Neural progenitor cell (in vitro differentiated cells): ENCODE measurements at regions not wholly inside any gene's neighbourhood (a gene's known extent, or its start where the extent isn't known, plus 50 kb on each side); places are given as distances from the start of the nearest gene placed in this dataset.

Experiments used
- EZH2 ChIP-seq: fragments of 200-600 bp; sonication (generic); IDR thresholded peaks from 2 replicates; pipeline ENCODE4 v1.6.1; 2017; ENCODE audit warnings: antibody characterized with exemption, mild to moderate bottlenecking, moderate library complexity
- EZH2phosphoT487 ChIP-seq: fragments of 200-600 bp; sonication (generic); IDR thresholded peaks from 2 replicates; pipeline ENCODE4 v1.6.1; 2017; ENCODE audit warnings: antibody characterized with exemption
- TF ChIP-seq, protein P1 (sequence below): fragments of 200-600 bp; sonication (generic); IDR thresholded peaks from 2 replicates; pipeline ENCODE4 v1.5.1; 2017; ENCODE audit warnings: antibody characterized with exemption, mild to moderate bottlenecking

DNA sequence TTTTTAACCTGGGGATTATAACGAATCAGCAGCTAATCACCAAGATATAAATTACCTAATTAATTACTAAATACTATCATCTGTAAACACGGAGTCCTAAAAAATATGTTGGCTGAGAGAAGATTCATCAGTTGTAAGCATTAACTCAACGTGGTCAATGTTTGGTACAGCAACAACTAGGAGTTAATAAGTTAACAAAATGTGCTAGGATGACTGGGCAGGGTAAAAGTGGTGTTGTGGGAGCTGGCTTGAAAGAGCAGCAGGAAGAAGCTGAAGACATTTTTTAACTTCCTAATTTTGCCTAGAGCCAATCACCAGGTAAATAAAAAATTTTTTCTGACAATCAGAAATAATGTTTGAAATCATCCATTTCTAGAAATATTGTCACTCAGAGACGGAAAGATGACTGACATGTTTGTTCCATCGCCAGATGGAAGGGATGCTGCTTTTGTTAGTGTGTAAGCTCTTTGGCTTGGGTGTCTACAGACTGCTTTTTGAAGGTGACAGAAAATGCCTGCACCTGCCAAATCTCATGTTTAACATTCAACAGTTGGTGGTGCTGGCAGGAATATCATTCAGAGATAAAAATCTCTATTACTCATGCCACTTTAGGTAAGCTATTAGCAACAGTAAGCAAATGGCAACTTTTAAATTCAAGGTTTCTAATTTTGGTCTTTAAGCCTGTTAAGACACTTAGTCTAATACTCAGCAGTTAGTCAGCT lies 1126.9 kb downstream of the STPG2 start:
- TF ChIP-seq, protein P1, sequence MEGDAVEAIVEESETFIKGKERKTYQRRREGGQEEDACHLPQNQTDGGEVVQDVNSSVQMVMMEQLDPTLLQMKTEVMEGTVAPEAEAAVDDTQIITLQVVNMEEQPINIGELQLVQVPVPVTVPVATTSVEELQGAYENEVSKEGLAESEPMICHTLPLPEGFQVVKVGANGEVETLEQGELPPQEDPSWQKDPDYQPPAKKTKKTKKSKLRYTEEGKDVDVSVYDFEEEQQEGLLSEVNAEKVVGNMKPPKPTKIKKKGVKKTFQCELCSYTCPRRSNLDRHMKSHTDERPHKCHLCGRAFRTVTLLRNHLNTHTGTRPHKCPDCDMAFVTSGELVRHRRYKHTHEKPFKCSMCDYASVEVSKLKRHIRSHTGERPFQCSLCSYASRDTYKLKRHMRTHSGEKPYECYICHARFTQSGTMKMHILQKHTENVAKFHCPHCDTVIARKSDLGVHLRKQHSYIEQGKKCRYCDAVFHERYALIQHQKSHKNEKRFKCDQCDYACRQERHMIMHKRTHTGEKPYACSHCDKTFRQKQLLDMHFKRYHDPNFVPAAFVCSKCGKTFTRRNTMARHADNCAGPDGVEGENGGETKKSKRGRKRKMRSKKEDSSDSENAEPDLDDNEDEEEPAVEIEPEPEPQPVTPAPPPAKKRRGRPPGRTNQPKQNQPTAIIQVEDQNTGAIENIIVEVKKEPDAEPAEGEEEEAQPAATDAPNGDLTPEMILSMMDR: no peak
- no peak for TF ChIP-seq EZH2phosphoT487
- TF ChIP-seq EZH2: no peak
